Nephron (organoid): ENCODE measurements at regions not wholly inside any gene's neighbourhood (a gene's known extent, or its start where the extent isn't known, plus 50 kb on each side); places are given as distances from the start of the nearest gene placed in this dataset.

ENCODE experiments used
- H3K27ac Mint-ChIP-seq, 3 experiments: 2 replicates each; pipeline ENCODE4 v1.8.0; 2020; ENCODE audit warnings: mixed read lengths in 3 of 3, mild to moderate bottlenecking in 2 of 3, moderate library complexity in 1 of 3
- H3K27me3 Mint-ChIP-seq: 2 replicates; pipeline ENCODE4 v1.8.0; 2021; ENCODE audit warnings: low read depth, mild to moderate bottlenecking, moderate library complexity, mixed read lengths
- H3K36me3 Mint-ChIP-seq: 2 replicates; pipeline ENCODE4 v1.8.0; 2020; ENCODE audit warnings: low read depth, mixed read lengths
- H3K4me1 Mint-ChIP-seq: 2 replicates; pipeline ENCODE4 v1.8.0; 2020; ENCODE audit warnings: mixed read lengths
- H3K4me3 Mint-ChIP-seq, 3 experiments: 2 replicates each; pipeline ENCODE4 v1.8.0; 2020; ENCODE audit warnings: mild to moderate bottlenecking in 3 of 3, mixed read lengths in 3 of 3, moderate library complexity in 2 of 3
- H3K9me3 Mint-ChIP-seq: 2 replicates; pipeline ENCODE4 v1.8.0; 2020; ENCODE audit warnings: mixed read lengths
- TF ChIP-seq, protein P1 (sequence below), 3 experiments: fragments of 200-600 bp; sonication (generic); IDR thresholded peaks; one replicate each; pipeline ENCODE4 v1.5.0; 2021; ENCODE audit warnings: antibody characterized with exemption in 3 of 3; ENCODE audit not compliant: unreplicated experiment in 3 of 3

DNA sequence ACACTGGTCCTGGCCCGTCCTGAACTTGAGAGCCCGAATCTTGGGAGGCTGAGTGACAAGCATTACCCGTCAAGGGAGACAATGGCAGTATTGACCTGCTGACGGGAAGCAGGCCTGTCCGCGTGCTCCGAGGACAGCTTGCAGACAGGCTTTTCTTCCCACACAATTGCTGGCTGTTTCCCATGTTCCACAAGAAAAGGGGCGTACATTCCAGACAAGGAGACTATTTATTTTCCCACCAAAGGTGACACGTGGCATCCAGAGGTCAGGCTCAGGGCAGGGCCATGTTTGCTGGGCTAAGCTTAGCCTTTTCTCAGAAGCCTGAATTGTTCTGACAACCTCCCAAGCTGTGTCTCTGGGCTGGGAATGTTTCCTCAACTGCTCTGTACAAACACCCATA is 86.9 kb upstream of the SPON1 start:
- TF ChIP-seq, protein P1, sequence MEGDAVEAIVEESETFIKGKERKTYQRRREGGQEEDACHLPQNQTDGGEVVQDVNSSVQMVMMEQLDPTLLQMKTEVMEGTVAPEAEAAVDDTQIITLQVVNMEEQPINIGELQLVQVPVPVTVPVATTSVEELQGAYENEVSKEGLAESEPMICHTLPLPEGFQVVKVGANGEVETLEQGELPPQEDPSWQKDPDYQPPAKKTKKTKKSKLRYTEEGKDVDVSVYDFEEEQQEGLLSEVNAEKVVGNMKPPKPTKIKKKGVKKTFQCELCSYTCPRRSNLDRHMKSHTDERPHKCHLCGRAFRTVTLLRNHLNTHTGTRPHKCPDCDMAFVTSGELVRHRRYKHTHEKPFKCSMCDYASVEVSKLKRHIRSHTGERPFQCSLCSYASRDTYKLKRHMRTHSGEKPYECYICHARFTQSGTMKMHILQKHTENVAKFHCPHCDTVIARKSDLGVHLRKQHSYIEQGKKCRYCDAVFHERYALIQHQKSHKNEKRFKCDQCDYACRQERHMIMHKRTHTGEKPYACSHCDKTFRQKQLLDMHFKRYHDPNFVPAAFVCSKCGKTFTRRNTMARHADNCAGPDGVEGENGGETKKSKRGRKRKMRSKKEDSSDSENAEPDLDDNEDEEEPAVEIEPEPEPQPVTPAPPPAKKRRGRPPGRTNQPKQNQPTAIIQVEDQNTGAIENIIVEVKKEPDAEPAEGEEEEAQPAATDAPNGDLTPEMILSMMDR (IDR thresholded peaks at IDR 0.05; ENCODE audit: unreplicated experiment in 3 of 3): no peak
- peaks cover 19% of the 10 kb centered on the region for H3K27me3 Mint-ChIP-seq
- no peak overlapping the region for H3K4me3 Mint-ChIP-seq
- H3K27ac Mint-ChIP-seq: no peak overlapping the region
- H3K36me3 Mint-ChIP-seq: no peaks in the 10 kb centered on the region
- H3K9me3 Mint-ChIP-seq: no peaks in the 10 kb centered on the region
- peaks cover 21% of the 10 kb centered on the region for H3K4me1 Mint-ChIP-seq

DNA sequence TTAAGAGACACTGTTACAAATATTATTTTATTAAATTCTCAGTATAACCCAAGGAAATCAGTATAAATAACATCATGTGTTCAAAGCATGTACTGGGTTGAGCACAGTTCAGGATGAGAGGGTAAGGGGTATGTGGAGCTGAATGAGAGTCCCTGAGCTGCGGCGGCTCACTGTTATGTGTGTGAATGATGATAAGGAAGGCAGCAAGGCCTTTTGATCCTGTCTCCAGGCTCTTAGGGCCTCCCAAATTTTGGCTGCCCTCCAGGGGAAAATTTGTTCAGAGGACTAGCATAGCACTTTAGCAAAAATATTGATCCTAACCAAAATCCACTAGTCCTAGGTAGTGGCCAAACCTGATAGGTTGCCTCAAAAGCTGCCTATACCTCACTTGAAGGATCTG is 86.1 kb upstream of the SPON1 start:
- peaks cover 17% of the 10 kb centered on the region for H3K27me3 Mint-ChIP-seq
- peaks cover 21% of the 10 kb centered on the region for H3K4me1 Mint-ChIP-seq
- H3K36me3 Mint-ChIP-seq: no peaks in the 10 kb centered on the region
- H3K27ac Mint-ChIP-seq: no peak overlapping the region
- no peak overlapping the region for H3K4me3 Mint-ChIP-seq
- H3K9me3 Mint-ChIP-seq: no peaks in the 10 kb centered on the region
- TF ChIP-seq, protein P1 (IDR thresholded peaks at IDR 0.05; ENCODE audit: unreplicated experiment in 3 of 3): no peak

DNA sequence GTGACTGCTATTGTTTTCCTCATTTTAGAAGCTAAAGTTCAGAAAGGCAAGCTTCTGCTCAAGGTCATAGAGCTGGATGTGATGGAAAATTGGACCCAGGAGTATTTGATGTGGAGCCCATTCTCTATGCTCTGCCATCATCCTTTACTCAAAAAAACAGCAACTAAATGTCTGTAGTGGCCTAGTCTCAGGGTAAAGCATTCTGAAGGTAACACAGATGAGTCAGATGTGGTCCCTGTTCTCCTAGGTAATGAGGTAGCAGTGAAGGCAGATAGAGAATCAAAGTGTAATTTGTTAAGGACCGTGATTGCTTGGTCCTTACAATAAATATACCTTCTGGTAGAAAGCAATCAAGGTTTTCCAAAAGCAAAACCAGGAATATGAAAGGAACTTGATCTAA is 84.4 kb upstream of the SPON1 start:
- H3K27me3 Mint-ChIP-seq: peaks cover 18% of the 10 kb centered on the region
- H3K9me3 Mint-ChIP-seq: no peaks in the 10 kb centered on the region
- peaks cover 13% of the 10 kb centered on the region for H3K4me1 Mint-ChIP-seq
- no peak overlapping the region for H3K4me3 Mint-ChIP-seq
- TF ChIP-seq, protein P1 (IDR thresholded peaks at IDR 0.05; ENCODE audit: unreplicated experiment in 3 of 3): no peak
- H3K36me3 Mint-ChIP-seq: no peaks in the 10 kb centered on the region
- no peak overlapping the region for H3K27ac Mint-ChIP-seq

DNA sequence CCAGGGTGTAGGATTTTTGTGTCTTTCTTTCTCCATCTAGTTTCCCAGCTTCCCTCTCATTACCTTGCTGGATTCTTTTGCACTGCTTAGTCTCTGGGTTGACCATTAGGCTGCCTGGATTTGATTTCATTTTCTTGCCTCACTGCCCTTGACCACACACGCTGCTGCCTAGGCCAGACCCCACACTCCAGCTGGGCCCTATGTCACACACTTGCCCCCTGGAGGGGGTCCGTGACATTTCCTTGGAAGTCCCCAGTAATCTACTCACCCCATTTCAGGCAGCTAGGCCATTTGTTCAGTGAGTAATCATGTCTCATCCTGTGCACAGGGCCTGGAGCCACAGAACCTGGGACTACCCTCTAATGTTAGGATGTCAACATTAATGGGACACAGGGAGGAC is 81.9 kb upstream of the SPON1 start:
- Mint-ChIP-seq H3K4me3 (no peak overlapping the region), H3K9me3 (no peaks in the 10 kb centered on the region), H3K27me3 (peaks cover 13% of the 10 kb centered on the region), H3K27ac (peak overlapping the region in 1 of 3 experiments; percentile 18), H3K36me3 (no peaks in the 10 kb centered on the region), H3K4me1 (peaks cover 9% of the 10 kb centered on the region)
- TF ChIP-seq, protein P1 (IDR thresholded peaks at IDR 0.05; ENCODE audit: unreplicated experiment in 3 of 3): no peak

DNA sequence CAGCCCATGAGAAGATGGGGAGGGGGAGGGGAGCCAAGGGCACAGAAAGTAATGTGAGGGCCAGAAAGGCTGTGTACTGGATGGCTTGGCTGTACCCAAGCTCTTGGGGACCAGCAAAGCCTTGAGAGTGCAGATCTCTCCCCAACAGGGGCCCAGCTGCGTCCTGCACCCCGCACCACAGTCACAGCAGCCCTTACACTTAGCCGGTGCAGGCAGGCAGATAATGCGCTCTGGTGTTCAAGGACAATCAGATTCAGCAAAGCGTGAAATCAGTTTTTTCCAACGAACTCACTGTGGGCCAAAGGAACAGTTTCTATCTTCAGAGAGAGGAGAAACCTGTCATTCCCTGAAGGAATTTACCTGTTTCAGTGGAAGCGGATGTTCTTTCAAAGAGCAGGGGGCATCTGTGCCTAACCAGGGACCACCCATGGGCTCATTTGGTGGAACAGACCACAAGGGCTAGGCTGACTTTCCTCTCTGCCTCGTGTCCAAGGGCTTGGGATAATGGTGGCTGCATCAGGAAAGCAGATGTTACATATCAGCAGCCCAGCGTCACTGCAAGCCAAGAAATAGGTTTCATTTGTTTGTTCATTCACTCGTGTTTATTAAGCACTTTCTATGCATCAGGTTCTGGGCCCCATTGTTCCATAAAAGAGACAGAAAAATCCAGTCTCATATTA is 81.2 kb upstream of the SPON1 start:
- Mint-ChIP-seq H3K27me3 (peaks cover 13% of the 10 kb centered on the region), H3K4me1 (peaks cover 9% of the 10 kb centered on the region), H3K9me3 (no peaks in the 10 kb centered on the region), H3K27ac (peak overlapping the region in 2 of 3 experiments; percentile 8 to 21), H3K36me3 (no peaks in the 10 kb centered on the region), H3K4me3 (no peak overlapping the region)
- TF ChIP-seq, protein P1 (IDR thresholded peaks at IDR 0.05; ENCODE audit: unreplicated experiment in 3 of 3): no peak

DNA sequence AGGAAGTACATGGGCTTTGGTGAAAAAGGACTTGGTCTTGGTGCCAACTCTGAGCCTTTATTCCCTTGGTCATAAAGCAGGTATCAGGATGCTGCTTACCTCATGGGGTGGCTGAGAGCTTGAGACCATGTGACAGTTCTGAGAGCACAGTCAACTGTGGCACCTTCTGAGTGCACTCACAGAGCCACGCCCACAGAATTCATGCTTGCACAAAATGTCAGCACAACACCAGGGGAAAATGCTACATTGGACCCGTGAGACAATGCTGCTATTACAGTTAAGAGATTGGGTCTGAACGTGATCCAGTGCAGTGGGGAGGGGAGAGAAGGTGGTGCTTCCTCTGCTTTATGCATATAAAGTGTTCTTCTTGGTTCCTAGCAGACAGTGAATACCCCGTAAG is 79.5 kb upstream of the SPON1 start:
- TF ChIP-seq, protein P1 (IDR thresholded peaks at IDR 0.05; ENCODE audit: unreplicated experiment in 3 of 3): no peak
- H3K27me3 Mint-ChIP-seq: peaks cover 13% of the 10 kb centered on the region
- H3K9me3 Mint-ChIP-seq: peaks cover 2% of the 10 kb centered on the region
- peaks cover 9% of the 10 kb centered on the region for H3K4me1 Mint-ChIP-seq
- no peaks in the 10 kb centered on the region for H3K36me3 Mint-ChIP-seq
- no peak overlapping the region for H3K4me3 Mint-ChIP-seq
- peak overlapping the region in 2 of 3 experiments; percentile 7 to 24 for H3K27ac Mint-ChIP-seq
